Astrocyte (in vitro differentiated cells and primary cell): ENCODE measurements at regions not wholly inside any gene's neighbourhood (a gene's known extent, or its start where the extent isn't known, plus 50 kb on each side); places are given as distances from the start of the nearest gene placed in this dataset.

Source experiments
- EZH2 ChIP-seq: IDR thresholded peaks from 2 replicates; pipeline ENCODE4 v1.6.1; 2012; ENCODE audit warnings: mild to moderate bottlenecking, low read length, inconsistent platforms; ENCODE audit not compliant: insufficient read depth
- TF ChIP-seq, protein P1 (sequence below): IDR thresholded peaks from 2 replicates; pipeline ENCODE4 v1.5.1; 2011; ENCODE audit warnings: low read depth, mild to moderate bottlenecking, inconsistent platforms, low read length, moderate library complexity; ENCODE audit not compliant: insufficient read depth

DNA sequence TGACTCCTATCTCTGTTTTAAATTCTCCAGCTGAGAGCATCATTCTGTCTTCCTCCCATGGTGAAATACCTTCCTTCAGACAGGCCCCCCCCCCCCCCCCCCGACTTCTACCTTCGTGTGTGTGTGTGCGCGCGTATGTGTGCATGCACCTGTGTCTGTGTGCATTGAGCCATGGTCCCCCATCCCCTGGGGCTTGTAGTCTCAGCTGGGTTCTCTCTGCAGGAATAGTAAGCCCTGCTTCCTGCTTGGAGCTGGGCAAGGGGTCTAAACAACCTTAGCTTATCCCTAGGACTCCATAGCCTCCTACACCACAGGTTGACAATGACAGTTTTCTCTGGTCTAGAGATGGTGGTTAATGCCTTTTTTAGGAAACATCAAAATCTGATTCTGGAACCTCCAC lies 427.5 kb upstream of the KLHL29 start:
- TF ChIP-seq, protein P1, sequence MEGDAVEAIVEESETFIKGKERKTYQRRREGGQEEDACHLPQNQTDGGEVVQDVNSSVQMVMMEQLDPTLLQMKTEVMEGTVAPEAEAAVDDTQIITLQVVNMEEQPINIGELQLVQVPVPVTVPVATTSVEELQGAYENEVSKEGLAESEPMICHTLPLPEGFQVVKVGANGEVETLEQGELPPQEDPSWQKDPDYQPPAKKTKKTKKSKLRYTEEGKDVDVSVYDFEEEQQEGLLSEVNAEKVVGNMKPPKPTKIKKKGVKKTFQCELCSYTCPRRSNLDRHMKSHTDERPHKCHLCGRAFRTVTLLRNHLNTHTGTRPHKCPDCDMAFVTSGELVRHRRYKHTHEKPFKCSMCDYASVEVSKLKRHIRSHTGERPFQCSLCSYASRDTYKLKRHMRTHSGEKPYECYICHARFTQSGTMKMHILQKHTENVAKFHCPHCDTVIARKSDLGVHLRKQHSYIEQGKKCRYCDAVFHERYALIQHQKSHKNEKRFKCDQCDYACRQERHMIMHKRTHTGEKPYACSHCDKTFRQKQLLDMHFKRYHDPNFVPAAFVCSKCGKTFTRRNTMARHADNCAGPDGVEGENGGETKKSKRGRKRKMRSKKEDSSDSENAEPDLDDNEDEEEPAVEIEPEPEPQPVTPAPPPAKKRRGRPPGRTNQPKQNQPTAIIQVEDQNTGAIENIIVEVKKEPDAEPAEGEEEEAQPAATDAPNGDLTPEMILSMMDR = no peak
- TF ChIP-seq EZH2 = no peak
